ENCODE measurements at regions not wholly inside any gene's neighbourhood (a gene's known extent, or its start where the extent isn't known, plus 50 kb on each side); places are given as distances from the start of the nearest gene placed in this dataset.

- Mint-ChIP-seq H3K9me3 (no peaks in the 10 kb centered on the region), H3K4me3 (no peak overlapping the region), H3K4me1 (ENCODE audit: low read depth) (no peaks in the 10 kb centered on the region), H3K36me3 (ENCODE audit: low read depth) (no peaks in the 10 kb centered on the region), H3K27ac (no peak overlapping the region), H3K27me3 (no peaks in the 10 kb centered on the region)
- intact Hi-C loops (cut with micrococcal nuclease) = no loop called here
Observed at GRCh38 chr3:187568171-187568570, 102.0 kb downstream of the SST start.

- Mint-ChIP-seq H3K9me3 (no peaks in the 10 kb centered on the region), H3K4me3 (no peak overlapping the region), H3K27ac (no peak overlapping the region), H3K4me1 (ENCODE audit: low read depth) (no peaks in the 10 kb centered on the region), H3K27me3 (no peaks in the 10 kb centered on the region), H3K36me3 (ENCODE audit: low read depth) (no peaks in the 10 kb centered on the region)
- intact Hi-C loops (cut with micrococcal nuclease) = no loop called here
Observed at GRCh38 chr3:187567661-187568121, 102.5 kb downstream of the SST start.

GRCh38 chr3:187567021-187567420 lies 103.2 kb downstream of the SST start:
- H3K4me1 Mint-ChIP-seq (ENCODE audit: low read depth) = no peaks in the 10 kb centered on the region
- no peaks in the 10 kb centered on the region for H3K27me3 Mint-ChIP-seq
- no peaks in the 10 kb centered on the region for H3K9me3 Mint-ChIP-seq
- no peaks in the 10 kb centered on the region for H3K36me3 Mint-ChIP-seq (ENCODE audit: low read depth)
- intact Hi-C loops (cut with micrococcal nuclease) = no loop called here
- H3K4me3 Mint-ChIP-seq = no peak overlapping the region
- H3K27ac Mint-ChIP-seq = no peak overlapping the region

GRCh38 chr3:187565701-187566100 lies 104.5 kb downstream of the SST start:
- intact Hi-C loops (cut with micrococcal nuclease) = no loop called here
- no peak overlapping the region for H3K27ac Mint-ChIP-seq
- H3K4me1 Mint-ChIP-seq (ENCODE audit: low read depth) = no peaks in the 10 kb centered on the region
- H3K9me3 Mint-ChIP-seq = no peaks in the 10 kb centered on the region
- H3K4me3 Mint-ChIP-seq = no peak overlapping the region
- H3K27me3 Mint-ChIP-seq = no peaks in the 10 kb centered on the region
- no peaks in the 10 kb centered on the region for H3K36me3 Mint-ChIP-seq (ENCODE audit: low read depth)

GRCh38 chr3:187558990-187559389 lies 111.2 kb downstream of the SST start:
- Mint-ChIP-seq H3K4me3 (no peak overlapping the region), H3K27ac (no peak overlapping the region), H3K36me3 (ENCODE audit: low read depth) (no peaks in the 10 kb centered on the region), H3K27me3 (no peaks in the 10 kb centered on the region), H3K4me1 (ENCODE audit: low read depth) (no peaks in the 10 kb centered on the region), H3K9me3 (no peaks in the 10 kb centered on the region)
- intact Hi-C loops (cut with micrococcal nuclease) = no loop called here

GRCh38 chr3:187551416-187551815 lies 118.8 kb downstream of the SST start:
- H3K4me3 Mint-ChIP-seq = no peak overlapping the region
- H3K27ac Mint-ChIP-seq = no peak overlapping the region
- no peaks in the 10 kb centered on the region for H3K36me3 Mint-ChIP-seq (ENCODE audit: low read depth)
- H3K27me3 Mint-ChIP-seq = no peaks in the 10 kb centered on the region
- no peaks in the 10 kb centered on the region for H3K9me3 Mint-ChIP-seq
- intact Hi-C loops (cut with micrococcal nuclease) = no loop called here
- H3K4me1 Mint-ChIP-seq (ENCODE audit: low read depth) = no peaks in the 10 kb centered on the region

- intact Hi-C loops (cut with micrococcal nuclease) = no loop called here
- no peaks in the 10 kb centered on the region for H3K27me3 Mint-ChIP-seq
- H3K4me1 Mint-ChIP-seq (ENCODE audit: low read depth) = no peaks in the 10 kb centered on the region
- H3K4me3 Mint-ChIP-seq = no peak overlapping the region
- H3K9me3 Mint-ChIP-seq = no peaks in the 10 kb centered on the region
- no peaks in the 10 kb centered on the region for H3K36me3 Mint-ChIP-seq (ENCODE audit: low read depth)
- no peak overlapping the region for H3K27ac Mint-ChIP-seq
Observed at GRCh38 chr3:187550446-187550845, 119.7 kb downstream of the SST start.

- H3K9me3 Mint-ChIP-seq = no peaks in the 10 kb centered on the region
- no peaks in the 10 kb centered on the region for H3K4me1 Mint-ChIP-seq (ENCODE audit: low read depth)
- no peak overlapping the region for H3K4me3 Mint-ChIP-seq
- H3K36me3 Mint-ChIP-seq (ENCODE audit: low read depth) = no peaks in the 10 kb centered on the region
- H3K27me3 Mint-ChIP-seq = no peaks in the 10 kb centered on the region
- intact Hi-C loops (cut with micrococcal nuclease) = no loop called here
- H3K27ac Mint-ChIP-seq = no peak overlapping the region
Observed at GRCh38 chr3:187545366-187545765, 124.8 kb downstream of the SST start.

GRCh38 chr3:187544326-187544725 lies 125.9 kb downstream of the SST start:
- Mint-ChIP-seq H3K4me1 (ENCODE audit: low read depth) (no peaks in the 10 kb centered on the region), H3K9me3 (no peaks in the 10 kb centered on the region), H3K27me3 (no peaks in the 10 kb centered on the region), H3K36me3 (ENCODE audit: low read depth) (no peaks in the 10 kb centered on the region), H3K27ac (no peak overlapping the region), H3K4me3 (no peak overlapping the region)
- intact Hi-C loops (cut with micrococcal nuclease) = no loop called here

GRCh38 chr3:187540847-187541246 lies 129.3 kb downstream of the SST start:
- no peaks in the 10 kb centered on the region for H3K36me3 Mint-ChIP-seq (ENCODE audit: low read depth)
- no peaks in the 10 kb centered on the region for H3K4me1 Mint-ChIP-seq (ENCODE audit: low read depth)
- intact Hi-C loops (cut with micrococcal nuclease) = no loop called here
- H3K27ac Mint-ChIP-seq = no peak overlapping the region
- H3K9me3 Mint-ChIP-seq = no peaks in the 10 kb centered on the region
- H3K27me3 Mint-ChIP-seq = no peaks in the 10 kb centered on the region
- H3K4me3 Mint-ChIP-seq = no peak overlapping the region

- Mint-ChIP-seq H3K27me3 (no peaks in the 10 kb centered on the region), H3K27ac (no peak overlapping the region), H3K4me1 (ENCODE audit: low read depth) (no peaks in the 10 kb centered on the region), H3K4me3 (no peak overlapping the region), H3K9me3 (no peaks in the 10 kb centered on the region), H3K36me3 (ENCODE audit: low read depth) (no peaks in the 10 kb centered on the region)
- intact Hi-C loops (cut with micrococcal nuclease) = no loop called here
Observed at GRCh38 chr3:187536185-187536584, 134.0 kb downstream of the SST start.

GRCh38 chr3:187533797-187534196 lies 136.4 kb downstream of the SST start:
- Mint-ChIP-seq H3K4me1 (ENCODE audit: low read depth) (no peaks in the 10 kb centered on the region), H3K9me3 (no peaks in the 10 kb centered on the region), H3K27ac (no peak overlapping the region), H3K4me3 (no peak overlapping the region), H3K36me3 (ENCODE audit: low read depth) (no peaks in the 10 kb centered on the region), H3K27me3 (no peaks in the 10 kb centered on the region)
- intact Hi-C loops (cut with micrococcal nuclease) = no loop called here

- no peak overlapping the region for H3K4me3 Mint-ChIP-seq
- no peaks in the 10 kb centered on the region for H3K4me1 Mint-ChIP-seq (ENCODE audit: low read depth)
- H3K27ac Mint-ChIP-seq = no peak overlapping the region
- H3K27me3 Mint-ChIP-seq = no peaks in the 10 kb centered on the region
- intact Hi-C loops (cut with micrococcal nuclease) = no loop called here
- H3K36me3 Mint-ChIP-seq (ENCODE audit: low read depth) = no peaks in the 10 kb centered on the region
- H3K9me3 Mint-ChIP-seq = no peaks in the 10 kb centered on the region
Observed at GRCh38 chr3:187531831-187532230, 138.4 kb downstream of the SST start.

- intact Hi-C loops (cut with micrococcal nuclease) = no loop called here
- Mint-ChIP-seq H3K36me3 (ENCODE audit: low read depth) (no peaks in the 10 kb centered on the region), H3K4me1 (ENCODE audit: low read depth) (no peaks in the 10 kb centered on the region), H3K9me3 (no peaks in the 10 kb centered on the region), H3K4me3 (no peak overlapping the region), H3K27me3 (no peaks in the 10 kb centered on the region), H3K27ac (no peak overlapping the region)
Observed at GRCh38 chr3:187522890-187523289, 147.3 kb downstream of the SST start.

GRCh38 chr3:187522293-187522692 lies 147.9 kb downstream of the SST start:
- no peaks in the 10 kb centered on the region for H3K27me3 Mint-ChIP-seq
- H3K4me1 Mint-ChIP-seq (ENCODE audit: low read depth) = no peaks in the 10 kb centered on the region
- H3K4me3 Mint-ChIP-seq = no peak overlapping the region
- no peaks in the 10 kb centered on the region for H3K36me3 Mint-ChIP-seq (ENCODE audit: low read depth)
- H3K27ac Mint-ChIP-seq = no peak overlapping the region
- intact Hi-C loops (cut with micrococcal nuclease) = no loop called here
- H3K9me3 Mint-ChIP-seq = no peaks in the 10 kb centered on the region
